HG03521 (cell line): ENCODE measurements at regions not wholly inside any gene's neighbourhood (a gene's known extent, or its start where the extent isn't known, plus 50 kb on each side); places are given as distances from the start of the nearest gene placed in this dataset.
"Not testable (repeated sequence)": the region's sequence is repeated elsewhere in the genome, so short reads cannot be mapped to it uniquely, and the experiment has no call there.

Experiments used
- ATAC-seq: cut with Tn5 transposase; IDR thresholded peaks from one replicate; pipeline ENCODE4 v1.9.1; 2021; ENCODE audit warnings: mild to moderate bottlenecking, moderate library complexity; ENCODE audit not compliant: unreplicated experiment

- no peak for ATAC-seq
Measured at GRCh38 chr6:130494729-130495128, 128.9 kb downstream of the TMEM200A start.

GRCh38 chr6:130500693-130501092 is 134.9 kb downstream of the TMEM200A start:
- ATAC-seq: no peak

- no peak for ATAC-seq
Measured at GRCh38 chr6:130503146-130503545, 137.3 kb downstream of the TMEM200A start.

GRCh38 chr6:130505808-130506598 is 140.2 kb downstream of the TMEM200A start:
- no peak for ATAC-seq

GRCh38 chr6:130507005-130507665 is 141.3 kb downstream of the TMEM200A start:
- ATAC-seq: not testable (repeated sequence)

GRCh38 chr6:130507666-130508028 is 141.8 kb downstream of the TMEM200A start:
- no peak for ATAC-seq

- ATAC-seq: peak; percentile 36
Measured at GRCh38 chr6:130513770-130514169, 148.0 kb downstream of the TMEM200A start.

GRCh38 chr6:130514712-130515111 is 148.9 kb downstream of the TMEM200A start:
- no peak for ATAC-seq

GRCh38 chr6:130515306-130515705 is 149.5 kb downstream of the TMEM200A start:
- no peak for ATAC-seq

GRCh38 chr6:130516604-130517003 is 150.8 kb downstream of the TMEM200A start:
- no peak for ATAC-seq

- ATAC-seq: peak; percentile 76
Measured at GRCh38 chr6:130517444-130517931, 151.7 kb downstream of the TMEM200A start.

GRCh38 chr6:130518588-130518987 is 152.8 kb downstream of the TMEM200A start:
- no peak for ATAC-seq

GRCh38 chr6:130520221-130520620 is 154.4 kb downstream of the TMEM200A start:
- ATAC-seq: no peak

- no peak for ATAC-seq
Measured at GRCh38 chr6:130520801-130521200, 155.0 kb downstream of the TMEM200A start.

GRCh38 chr6:130524552-130524951 is 158.7 kb downstream of the TMEM200A start:
- ATAC-seq: no peak

GRCh38 chr6:130525408-130525807 is 159.6 kb downstream of the TMEM200A start:
- no peak for ATAC-seq

- no peak for ATAC-seq
Measured at GRCh38 chr6:130526466-130526865, 160.6 kb downstream of the TMEM200A start.

- ATAC-seq: no peak
Measured at GRCh38 chr6:130527173-130527572, 161.4 kb downstream of the TMEM200A start.

- ATAC-seq: no peak
Measured at GRCh38 chr6:130529569-130530149, 163.8 kb downstream of the TMEM200A start.

GRCh38 chr6:130534627-130535026 is 168.8 kb downstream of the TMEM200A start:
- no peak for ATAC-seq

GRCh38 chr6:130535242-130535641 is 169.4 kb downstream of the TMEM200A start:
- ATAC-seq: no peak

- no peak for ATAC-seq
Measured at GRCh38 chr6:130537447-130537846, 171.6 kb downstream of the TMEM200A start.
